Fibroblast of villous mesenchyme (primary cell): ENCODE measurements at regions not wholly inside any gene's neighbourhood (a gene's known extent, or its start where the extent isn't known, plus 50 kb on each side); places are given as distances from the start of the nearest gene placed in this dataset.

Experiments used
- DNase-seq: peaks from one replicate; pipeline ENCODE4 v3.0.0-alpha.2; 2010; ENCODE audit warnings: low read depth
- H3K4me3 ChIP-seq: 2 replicates; pipeline ENCODE4 v1.5.1; 2011; ENCODE audit warnings: low read depth, mild to moderate bottlenecking, low read length
- CTCF ChIP-seq: IDR thresholded peaks from 2 replicates; pipeline ENCODE4 v1.5.1; 2012; ENCODE audit warnings: low read depth, mild to moderate bottlenecking, low read length; ENCODE audit not compliant: insufficient read depth

DNA sequence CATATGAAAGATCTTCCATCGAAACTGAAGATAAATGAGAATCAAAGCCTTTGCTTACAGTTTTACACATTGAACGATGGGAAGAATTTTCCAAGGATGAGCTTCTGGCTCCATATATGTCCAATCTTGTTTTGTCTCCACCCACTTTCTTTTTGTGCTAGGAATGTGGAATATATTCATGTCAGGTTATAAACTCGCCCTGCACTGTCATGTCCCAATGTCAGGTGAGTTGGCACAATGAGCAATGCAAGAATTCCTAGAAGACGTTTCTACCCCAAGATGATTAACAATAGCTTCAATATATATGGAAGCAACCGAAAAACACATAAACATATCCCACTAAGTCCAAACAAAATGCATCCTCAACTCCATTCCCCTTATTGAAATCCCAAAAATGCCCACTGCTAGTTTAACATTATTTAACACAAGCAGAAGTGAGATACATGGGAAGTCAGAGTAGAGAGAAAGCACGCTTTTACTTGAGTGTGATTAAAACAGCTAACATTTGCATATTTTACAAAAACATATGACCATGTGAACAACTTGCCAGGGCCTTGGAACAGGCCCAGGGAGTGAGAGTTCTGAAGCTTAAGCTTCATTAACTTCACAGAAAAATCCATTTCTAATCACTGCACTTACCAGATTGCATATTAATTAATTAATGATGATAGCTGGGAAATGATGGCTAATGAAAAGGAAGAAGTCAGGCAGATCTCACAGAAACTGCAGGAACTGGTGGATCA is 233.9 kb downstream of the GXYLT1 start:
- no peak overlapping the region for H3K4me3 ChIP-seq
- TF ChIP-seq CTCF = no peak
- DNase-seq = no peak

GRCh38 chr12:41908206-41908605 is 236.5 kb downstream of the GXYLT1 start:
- H3K4me3 ChIP-seq = no peak overlapping the region
- no peak for TF ChIP-seq CTCF
- no peak for DNase-seq

DNA sequence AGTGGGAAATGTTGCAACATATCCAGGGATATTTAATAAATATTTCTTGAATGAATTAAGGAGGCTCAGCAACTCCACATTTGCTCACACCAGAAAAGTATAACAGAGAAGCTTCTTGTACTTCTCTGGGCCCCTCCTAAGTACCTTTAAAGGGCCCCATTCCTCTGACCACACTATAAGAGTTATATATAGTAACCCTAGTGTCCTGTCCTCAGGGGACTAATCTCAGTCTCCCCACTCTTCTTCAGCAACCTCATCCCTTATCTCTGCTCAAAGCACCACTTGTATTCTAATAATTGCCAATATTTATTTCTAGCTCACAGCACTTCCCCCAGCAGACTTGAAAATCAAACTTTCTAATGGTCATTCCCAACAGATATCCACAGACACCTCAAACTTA is 237.1 kb downstream of the GXYLT1 start:
- TF ChIP-seq CTCF = no peak

DNA sequence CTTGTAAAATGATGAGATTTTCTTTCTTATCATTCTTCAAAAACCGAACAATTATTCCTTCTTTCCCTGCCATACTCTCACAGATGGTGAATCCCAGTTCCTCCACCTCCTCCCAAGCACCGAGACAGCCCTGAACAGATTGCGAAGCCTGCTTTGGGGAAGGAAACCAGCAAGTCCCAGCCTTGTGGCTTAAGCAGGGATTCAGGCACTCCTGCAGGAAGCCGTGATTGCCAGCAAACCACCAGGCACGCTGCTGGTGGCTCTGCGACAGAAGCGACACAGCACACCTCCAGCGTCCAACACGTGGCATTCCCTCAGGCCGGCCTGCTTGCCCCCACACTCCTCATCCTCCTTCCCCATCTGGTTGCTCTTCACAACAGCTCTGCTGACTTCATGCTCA is 237.7 kb downstream of the GXYLT1 start:
- no peak for DNase-seq
- H3K4me3 ChIP-seq = no peak overlapping the region
- TF ChIP-seq CTCF = no peak

More for the DNA sequence above, 237.1 kb downstream of the GXYLT1 start:
- H3K4me3 ChIP-seq = no peak overlapping the region
- DNase-seq = no peak

DNA sequence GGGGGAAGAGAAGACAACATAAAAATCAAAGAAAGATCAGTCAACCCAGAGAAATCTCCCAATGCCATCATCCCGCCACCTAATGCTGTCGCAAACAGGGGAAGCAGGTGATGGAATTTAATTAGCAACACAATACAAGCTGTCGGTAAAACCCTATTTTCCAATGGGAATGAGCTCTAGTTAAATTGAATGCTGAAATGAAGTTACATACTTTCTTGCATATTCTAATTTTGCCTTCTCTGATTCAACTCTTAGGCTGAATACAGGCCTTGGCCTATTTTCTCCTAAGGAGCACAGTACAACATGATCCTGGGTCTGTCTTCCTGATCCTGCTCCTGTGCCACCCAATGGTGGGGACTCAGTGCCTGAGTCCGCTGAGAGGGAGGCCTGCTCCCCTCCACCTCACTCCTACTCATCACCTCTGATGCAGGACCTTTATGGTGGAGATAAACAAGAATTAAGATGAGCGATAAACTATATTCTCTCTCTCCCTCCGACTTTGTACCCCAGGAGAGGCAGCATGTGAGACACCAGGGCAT is 238.8 kb downstream of the GXYLT1 start:
- TF ChIP-seq CTCF = no peak
- H3K4me3 ChIP-seq = no peak overlapping the region
- DNase-seq = no peak

GRCh38 chr12:41905073-41905758 is 239.5 kb downstream of the GXYLT1 start:
- no peak for TF ChIP-seq CTCF
- DNase-seq = no peak
- no peak overlapping the region for H3K4me3 ChIP-seq
